Activated CD4-positive, alpha-beta memory T cell treated with anti-CD3 and anti-CD28 coated beads for 36 hours (primary cell): ENCODE measurements at regions not wholly inside any gene's neighbourhood (a gene's known extent, or its start where the extent isn't known, plus 50 kb on each side); places are given as distances from the start of the nearest gene placed in this dataset.

Experiments
- CTCF ChIA-PET: fragments of 350-600 bp; sonication (Branson Sonifier 250); formaldehyde crosslinking; loops from one replicate; lab custom pipeline; 2021; ENCODE audit warnings: antibody characterized with exemption, inconsistent platforms; lab: Charles Lee
- POLR2A ChIA-PET: fragments of 350-600 bp; sonication (Branson Sonifier 250); formaldehyde crosslinking; loops from one replicate; lab custom pipeline; 2021; ENCODE audit warnings: antibody characterized with exemption; lab: Charles Lee
- DNase-seq: peaks from one replicate; pipeline ENCODE4 v3.0.0-alpha.2; 2020
- H3K27ac Mint-ChIP-seq: one replicate; pipeline ENCODE4 v1.8.0; 2021; ENCODE audit warnings: mixed read lengths
- H3K27me3 Mint-ChIP-seq: one replicate; pipeline ENCODE4 v1.8.0; 2021; ENCODE audit warnings: mixed read lengths
- H3K36me3 Mint-ChIP-seq: one replicate; pipeline ENCODE4 v1.8.0; 2021; ENCODE audit warnings: mixed read lengths
- H3K4me1 Mint-ChIP-seq: one replicate; pipeline ENCODE4 v1.8.0; 2021; ENCODE audit warnings: low read depth, mixed read lengths
- H3K4me3 Mint-ChIP-seq: one replicate; pipeline ENCODE4 v1.8.0; 2021; ENCODE audit warnings: mild to moderate bottlenecking, mixed read lengths
- H3K9me3 Mint-ChIP-seq: one replicate; pipeline ENCODE4 v1.8.0; 2021; ENCODE audit warnings: mixed read lengths
- intact Hi-C: fragments of 100-400 bp; cut with micrococcal nuclease; formaldehyde crosslinking; loops from one replicate; pipeline ENCODE4 v1.15.1; 2023

- POLR2A ChIA-PET: no interaction called here
- Mint-ChIP-seq H3K36me3 (no peaks in the 10 kb centered on the region), H3K27ac (no peak overlapping the region), H3K9me3 (peaks cover 4% of the 10 kb centered on the region), H3K4me1 (no peaks in the 10 kb centered on the region), H3K4me3 (no peak overlapping the region), H3K27me3 (no peaks in the 10 kb centered on the region)
- CTCF ChIA-PET: no interaction called here
- intact Hi-C loops: no loop called here
- DNase-seq: no peak
These were observed 712.1 kb downstream of the MTRR start for GRCh38 chr5:8581047-8581446.

- peaks cover 4% of the 10 kb centered on the region for H3K9me3 Mint-ChIP-seq
- no peak for DNase-seq
- H3K36me3 Mint-ChIP-seq: no peaks in the 10 kb centered on the region
- POLR2A ChIA-PET: no interaction called here
- H3K4me3 Mint-ChIP-seq: no peak overlapping the region
- no peaks in the 10 kb centered on the region for H3K4me1 Mint-ChIP-seq
- H3K27ac Mint-ChIP-seq: no peak overlapping the region
- no peaks in the 10 kb centered on the region for H3K27me3 Mint-ChIP-seq
- intact Hi-C loops: no loop called here
- CTCF ChIA-PET: no interaction called here
These were observed 716.5 kb downstream of the MTRR start for GRCh38 chr5:8585230-8586018.

- Mint-ChIP-seq H3K27me3 (no peaks in the 10 kb centered on the region), H3K36me3 (no peaks in the 10 kb centered on the region), H3K27ac (no peak overlapping the region), H3K4me3 (no peak overlapping the region), H3K9me3 (peaks cover 10% of the 10 kb centered on the region), H3K4me1 (no peaks in the 10 kb centered on the region)
- POLR2A ChIA-PET: no interaction called here
- CTCF ChIA-PET: no interaction called here
- intact Hi-C loops: no loop called here
- no peak for DNase-seq
These were observed 722.0 kb downstream of the MTRR start for GRCh38 chr5:8590959-8591358.

GRCh38 chr5:8598356-8598755 lies 729.4 kb downstream of the MTRR start:
- DNase-seq: no peak
- no peak overlapping the region for H3K27ac Mint-ChIP-seq
- no peaks in the 10 kb centered on the region for H3K4me1 Mint-ChIP-seq
- H3K27me3 Mint-ChIP-seq: no peaks in the 10 kb centered on the region
- ChIA-PET CTCF (no interaction called here), POLR2A (no interaction called here)
- peaks cover 4% of the 10 kb centered on the region for H3K9me3 Mint-ChIP-seq
- H3K36me3 Mint-ChIP-seq: no peaks in the 10 kb centered on the region
- intact Hi-C loops: no loop called here
- H3K4me3 Mint-ChIP-seq: no peak overlapping the region

GRCh38 chr5:8598996-8599395 lies 730.0 kb downstream of the MTRR start:
- DNase-seq: no peak
- H3K4me3 Mint-ChIP-seq: no peak overlapping the region
- CTCF ChIA-PET: no interaction called here
- intact Hi-C loops: no loop called here
- no peak overlapping the region for H3K27ac Mint-ChIP-seq
- H3K36me3 Mint-ChIP-seq: no peaks in the 10 kb centered on the region
- no peaks in the 10 kb centered on the region for H3K27me3 Mint-ChIP-seq
- H3K4me1 Mint-ChIP-seq: no peaks in the 10 kb centered on the region
- POLR2A ChIA-PET: no interaction called here
- H3K9me3 Mint-ChIP-seq: peaks cover 2% of the 10 kb centered on the region

- Mint-ChIP-seq H3K9me3 (no peaks in the 10 kb centered on the region), H3K27ac (no peak overlapping the region), H3K27me3 (no peaks in the 10 kb centered on the region), H3K4me1 (no peaks in the 10 kb centered on the region), H3K4me3 (no peak overlapping the region), H3K36me3 (no peaks in the 10 kb centered on the region)
- ChIA-PET POLR2A (no interaction called here), CTCF (no interaction called here)
- intact Hi-C loops: no loop called here
- no peak for DNase-seq
These were observed 731.9 kb downstream of the MTRR start for GRCh38 chr5:8600843-8601242.

GRCh38 chr5:8601831-8602354 lies 732.9 kb downstream of the MTRR start:
- intact Hi-C loops: no loop called here
- H3K27ac Mint-ChIP-seq: no peak overlapping the region
- ChIA-PET POLR2A (no interaction called here), CTCF (no interaction called here)
- no peaks in the 10 kb centered on the region for H3K36me3 Mint-ChIP-seq
- no peak overlapping the region for H3K4me3 Mint-ChIP-seq
- no peaks in the 10 kb centered on the region for H3K4me1 Mint-ChIP-seq
- H3K27me3 Mint-ChIP-seq: no peaks in the 10 kb centered on the region
- H3K9me3 Mint-ChIP-seq: no peaks in the 10 kb centered on the region
- no peak for DNase-seq

- intact Hi-C loops: no loop called here
- Mint-ChIP-seq H3K27me3 (no peaks in the 10 kb centered on the region), H3K4me1 (no peaks in the 10 kb centered on the region), H3K36me3 (no peaks in the 10 kb centered on the region), H3K9me3 (no peaks in the 10 kb centered on the region), H3K4me3 (no peak overlapping the region), H3K27ac (no peak overlapping the region)
- DNase-seq: no peak
- ChIA-PET CTCF (no interaction called here), POLR2A (no interaction called here)
These were observed 737.3 kb downstream of the MTRR start for GRCh38 chr5:8606231-8606630.

GRCh38 chr5:8611067-8611466 lies 742.1 kb downstream of the MTRR start:
- ChIA-PET CTCF (no interaction called here), POLR2A (no interaction called here)
- H3K27ac Mint-ChIP-seq: no peak overlapping the region
- H3K4me3 Mint-ChIP-seq: no peak overlapping the region
- H3K9me3 Mint-ChIP-seq: peaks cover 8% of the 10 kb centered on the region
- no peaks in the 10 kb centered on the region for H3K27me3 Mint-ChIP-seq
- no peaks in the 10 kb centered on the region for H3K4me1 Mint-ChIP-seq
- DNase-seq: no peak
- H3K36me3 Mint-ChIP-seq: no peaks in the 10 kb centered on the region
- intact Hi-C loops: no loop called here

- Mint-ChIP-seq H3K27me3 (no peaks in the 10 kb centered on the region), H3K4me3 (no peak overlapping the region), H3K36me3 (no peaks in the 10 kb centered on the region), H3K9me3 (peaks cover 8% of the 10 kb centered on the region), H3K27ac (no peak overlapping the region), H3K4me1 (no peaks in the 10 kb centered on the region)
- ChIA-PET CTCF (no interaction called here), POLR2A (no interaction called here)
- intact Hi-C loops: no loop called here
- no peak for DNase-seq
These were observed 744.2 kb downstream of the MTRR start for GRCh38 chr5:8613078-8613685.

GRCh38 chr5:8615142-8615858 lies 746.4 kb downstream of the MTRR start:
- Mint-ChIP-seq H3K9me3 (peaks cover 8% of the 10 kb centered on the region), H3K36me3 (no peaks in the 10 kb centered on the region), H3K27me3 (no peaks in the 10 kb centered on the region), H3K27ac (no peak overlapping the region), H3K4me1 (no peaks in the 10 kb centered on the region), H3K4me3 (no peak overlapping the region)
- CTCF ChIA-PET: no interaction called here
- DNase-seq: no peak
- POLR2A ChIA-PET: no interaction called here
- intact Hi-C loops: no loop called here

GRCh38 chr5:8628521-8628920 lies 759.6 kb downstream of the MTRR start:
- intact Hi-C loops: no loop called here
- no peak for DNase-seq
- CTCF ChIA-PET: no interaction called here
- POLR2A ChIA-PET: no interaction called here
- Mint-ChIP-seq H3K4me3 (no peak overlapping the region), H3K9me3 (peaks cover 5% of the 10 kb centered on the region), H3K4me1 (no peaks in the 10 kb centered on the region), H3K27me3 (no peaks in the 10 kb centered on the region), H3K36me3 (no peaks in the 10 kb centered on the region), H3K27ac (no peak overlapping the region)
